Body of pancreas (tissue), 4 donors: ENCODE measurements at regions not wholly inside any gene's neighbourhood (a gene's known extent, or its start where the extent isn't known, plus 50 kb on each side); places are given as distances from the start of the nearest gene placed in this dataset.

Experiments used
- ATAC-seq: fragments of 150-250 bp; one replicate; pipeline ENCODE4 v1.9.1; 2016
- DNase-seq, 4 donors: peaks; one replicate each; pipeline ENCODE4 v3.0.0-alpha.2; 2019
- H3K27ac ChIP-seq, 4 donors: fragments of 200-600 bp; sonication (generic); 1 replicate in 3 of 4; 2 replicates in 1 of 4; pipeline versions ENCODE4 v1.5.1 to v1.6.1; 2016 to 2019; ENCODE audit warnings: mild to moderate bottlenecking in 1 of 4, mixed read lengths in 1 of 4, moderate library complexity in 1 of 4
- H3K27me3 ChIP-seq, 2 donors: fragments of 200-600 bp; sonication (generic); one replicate each; pipeline ENCODE4 v1.6.0; 2016; ENCODE audit warnings: mild to moderate bottlenecking in 1 of 2
- H3K36me3 ChIP-seq, 2 donors: fragments of 200-600 bp; sonication (generic); replicated peaks in 1 of 2; 2 replicates each; pipeline ENCODE4 v1.5.1; 2016; ENCODE audit warnings: low read depth in 2 of 2; ENCODE audit not compliant: insufficient read depth in 1 of 2
- H3K4me1 ChIP-seq: fragments of 200-600 bp; sonication (generic); one replicate; pipeline ENCODE4 v1.6.0; 2016
- H3K4me3 ChIP-seq, 2 donors: fragments of 200-600 bp; sonication (generic); 1 replicate in 1 of 2; 2 replicates in 1 of 2; pipeline ENCODE4 v1.5.1; 2016 to 2019
- H3K9me3 ChIP-seq, 3 donors: fragments of 200-600 bp; sonication (generic); 1 replicate in 2 of 3; 2 replicates in 1 of 3; pipeline ENCODE4 v1.5.1; 2016
- POLR2A ChIP-seq, 3 donors: fragments of 450-650 bp; IDR thresholded peaks; one replicate each; pipeline ENCODE4 v1.6.1; 2016; ENCODE audit warnings: antibody characterized with exemption in 3 of 3, mild to moderate bottlenecking in 2 of 3
- WGBS, 2 donors: methylation state at CpG; one replicate each; pipeline ENCODE4 v1.1.5; 2017; 5-methylcytosine and 5-hydroxymethylcytosine counted together
- intact Hi-C: fragments of 100-400 bp; cut with DNase I; formaldehyde crosslinking; loops from one replicate; pipeline ENCODE4 v1.15.1; 2023
- TF ChIP-seq, protein P1 (sequence below), 7 experiments: fragments of 450-650 bp in 4 of 7; fragments of 200-600 bp in 3 of 7; sonication (generic) in 3 of 7; IDR thresholded peaks; one replicate each; pipeline ENCODE4 v1.5.1; 2016 to 2019; ENCODE audit warnings: antibody characterized with exemption in 7 of 7

GRCh38 chr6:66555082-66555481 lies 848.1 kb upstream of the EYS start:
- no peaks in the 10 kb centered on the region for H3K27me3 ChIP-seq
- no peak for DNase-seq
- TF ChIP-seq, protein P1, sequence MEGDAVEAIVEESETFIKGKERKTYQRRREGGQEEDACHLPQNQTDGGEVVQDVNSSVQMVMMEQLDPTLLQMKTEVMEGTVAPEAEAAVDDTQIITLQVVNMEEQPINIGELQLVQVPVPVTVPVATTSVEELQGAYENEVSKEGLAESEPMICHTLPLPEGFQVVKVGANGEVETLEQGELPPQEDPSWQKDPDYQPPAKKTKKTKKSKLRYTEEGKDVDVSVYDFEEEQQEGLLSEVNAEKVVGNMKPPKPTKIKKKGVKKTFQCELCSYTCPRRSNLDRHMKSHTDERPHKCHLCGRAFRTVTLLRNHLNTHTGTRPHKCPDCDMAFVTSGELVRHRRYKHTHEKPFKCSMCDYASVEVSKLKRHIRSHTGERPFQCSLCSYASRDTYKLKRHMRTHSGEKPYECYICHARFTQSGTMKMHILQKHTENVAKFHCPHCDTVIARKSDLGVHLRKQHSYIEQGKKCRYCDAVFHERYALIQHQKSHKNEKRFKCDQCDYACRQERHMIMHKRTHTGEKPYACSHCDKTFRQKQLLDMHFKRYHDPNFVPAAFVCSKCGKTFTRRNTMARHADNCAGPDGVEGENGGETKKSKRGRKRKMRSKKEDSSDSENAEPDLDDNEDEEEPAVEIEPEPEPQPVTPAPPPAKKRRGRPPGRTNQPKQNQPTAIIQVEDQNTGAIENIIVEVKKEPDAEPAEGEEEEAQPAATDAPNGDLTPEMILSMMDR (IDR thresholded peaks at IDR 0.05): no peak
- no peak for TF ChIP-seq POLR2A (IDR thresholded peaks at IDR 0.05)
- ATAC-seq: no peak
- no peak overlapping the region for H3K27ac ChIP-seq
- WGBS, 2 donors: 48 to 62% methylated on average over 1 of the region's 1 CpG
- H3K4me3 ChIP-seq: no peak overlapping the region
- H3K4me1 ChIP-seq: no peaks in the 10 kb centered on the region
- no peaks in the 10 kb centered on the region for H3K36me3 ChIP-seq
- H3K9me3 ChIP-seq: no peaks in the 10 kb centered on the region
- intact Hi-C loops: no loop called here

GRCh38 chr6:66553441-66553840 lies 846.4 kb upstream of the EYS start:
- no peak overlapping the region for H3K27ac ChIP-seq
- H3K4me1 ChIP-seq: no peaks in the 10 kb centered on the region
- H3K27me3 ChIP-seq: no peaks in the 10 kb centered on the region
- ATAC-seq (no peak), DNase-seq (no peak)
- intact Hi-C loops: no loop called here
- no peaks in the 10 kb centered on the region for H3K9me3 ChIP-seq
- no peaks in the 10 kb centered on the region for H3K36me3 ChIP-seq
- 46 to 48% methylated on average over 2 of the region's 2 CpGs for WGBS, 2 donors
- no peak overlapping the region for H3K4me3 ChIP-seq
- no peak for TF ChIP-seq POLR2A (IDR thresholded peaks at IDR 0.05)
- TF ChIP-seq, protein P1 (IDR thresholded peaks at IDR 0.05): no peak

DNA sequence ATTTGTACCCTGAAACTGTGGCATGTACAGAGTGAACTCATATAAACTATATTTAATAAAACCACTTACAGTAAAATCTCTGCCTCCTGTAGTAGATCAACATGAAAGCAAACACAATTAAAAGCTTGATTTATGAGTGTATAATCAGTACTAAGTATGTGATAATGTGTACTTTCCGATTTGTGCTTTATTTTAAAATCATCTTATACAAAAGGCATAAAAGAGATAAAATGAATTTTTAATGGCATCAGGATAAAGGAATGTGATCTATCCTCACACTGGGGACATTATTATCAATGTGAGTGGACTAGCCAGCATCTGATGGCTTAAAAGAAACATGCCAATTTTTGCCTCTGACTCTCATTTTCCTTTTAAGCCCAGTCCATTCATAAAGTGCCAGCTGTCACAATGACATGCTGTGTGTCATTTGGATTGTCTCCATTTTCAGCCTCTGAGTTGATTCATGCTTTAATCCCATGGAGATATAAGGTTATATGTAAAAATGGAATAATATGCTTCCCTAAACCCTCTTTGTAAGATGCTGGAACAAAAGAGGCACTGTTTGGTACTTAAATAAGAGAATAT lies 831.6 kb upstream of the EYS start:
- Histone ChIP-seq H3K4me1 (no peaks in the 10 kb centered on the region), H3K9me3 (no peaks in the 10 kb centered on the region), H3K36me3 (no peaks in the 10 kb centered on the region), H3K4me3 (no peak overlapping the region), H3K27ac (no peak overlapping the region), H3K27me3 (no peaks in the 10 kb centered on the region)
- intact Hi-C loops: no loop called here
- WGBS, 2 donors: 16 to 31% methylated on average over 1 of the region's 1 CpG
- DNase-seq (no peak), ATAC-seq (no peak)
- TF ChIP-seq POLR2A (IDR thresholded peaks at IDR 0.05): no peak
- TF ChIP-seq, protein P1 (IDR thresholded peaks at IDR 0.05): no peak

DNA sequence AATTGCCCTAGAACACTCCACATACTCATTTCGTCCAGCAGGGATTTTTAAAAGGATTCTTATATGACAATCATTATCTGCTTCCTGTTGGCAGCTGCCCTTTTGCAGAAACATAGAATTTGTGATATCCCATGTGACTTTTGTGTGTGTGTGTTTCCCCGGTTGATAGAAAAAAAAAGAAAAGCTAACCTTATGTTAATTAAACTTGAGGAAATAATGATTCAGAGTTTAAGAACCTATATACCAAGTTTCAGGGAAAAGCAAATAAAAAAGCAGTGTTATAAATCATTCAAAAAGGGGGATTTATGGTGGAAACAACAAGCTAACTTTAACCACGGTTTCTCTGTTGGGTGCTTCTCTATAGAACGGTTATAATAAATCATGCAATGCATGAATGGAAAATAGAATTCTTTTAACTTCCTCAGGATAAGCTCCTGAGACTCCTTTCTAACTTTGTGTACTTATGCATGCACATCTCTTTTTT lies 826.9 kb upstream of the EYS start:
- no peaks in the 10 kb centered on the region for H3K9me3 ChIP-seq
- no peak for DNase-seq
- no peaks in the 10 kb centered on the region for H3K36me3 ChIP-seq
- intact Hi-C loops: no loop called here
- no peak for ATAC-seq
- TF ChIP-seq, protein P1 (IDR thresholded peaks at IDR 0.05): no peak
- no peak for TF ChIP-seq POLR2A (IDR thresholded peaks at IDR 0.05)
- H3K27me3 ChIP-seq: no peaks in the 10 kb centered on the region
- WGBS, 2 donors: 16 to 28% methylated on average over 4 of the region's 4 CpGs
- no peaks in the 10 kb centered on the region for H3K4me1 ChIP-seq
- no peak overlapping the region for H3K27ac ChIP-seq
- H3K4me3 ChIP-seq: no peak overlapping the region

DNA sequence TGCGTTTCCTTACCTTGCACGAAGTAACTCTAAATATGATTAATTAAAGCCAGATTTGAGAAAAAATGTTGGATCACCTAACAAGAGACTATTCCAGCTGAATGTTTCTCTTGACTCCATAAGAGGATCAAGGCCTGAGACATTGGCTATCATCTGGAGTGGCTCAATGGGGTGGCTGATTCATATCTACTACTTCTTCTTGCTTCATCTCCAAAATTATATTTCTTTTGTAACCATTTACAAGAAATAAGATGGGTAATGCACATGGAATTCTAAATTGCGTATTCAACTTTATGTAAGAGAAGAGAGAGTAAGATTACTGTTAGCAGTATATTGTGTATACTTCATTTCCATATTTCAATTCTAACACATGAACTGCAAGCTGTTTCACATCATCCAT lies 819.0 kb upstream of the EYS start:
- no peaks in the 10 kb centered on the region for H3K4me1 ChIP-seq
- H3K27ac ChIP-seq: no peak overlapping the region
- TF ChIP-seq, protein P1 (IDR thresholded peaks at IDR 0.05): no peak
- no peak for TF ChIP-seq POLR2A (IDR thresholded peaks at IDR 0.05)
- H3K36me3 ChIP-seq: no peaks in the 10 kb centered on the region
- H3K27me3 ChIP-seq: no peaks in the 10 kb centered on the region
- no peak overlapping the region for H3K4me3 ChIP-seq
- no peak for DNase-seq
- WGBS, 2 donors: 66 to 72% methylated on average over 3 of the region's 3 CpGs
- no peak for ATAC-seq
- H3K9me3 ChIP-seq: no peaks in the 10 kb centered on the region
- intact Hi-C loops: no loop called here
